ENCODE measurements at regions not wholly inside any gene's neighbourhood (a gene's known extent, or its start where the extent isn't known, plus 50 kb on each side); places are given as distances from the start of the nearest gene placed in this dataset.

DNA sequence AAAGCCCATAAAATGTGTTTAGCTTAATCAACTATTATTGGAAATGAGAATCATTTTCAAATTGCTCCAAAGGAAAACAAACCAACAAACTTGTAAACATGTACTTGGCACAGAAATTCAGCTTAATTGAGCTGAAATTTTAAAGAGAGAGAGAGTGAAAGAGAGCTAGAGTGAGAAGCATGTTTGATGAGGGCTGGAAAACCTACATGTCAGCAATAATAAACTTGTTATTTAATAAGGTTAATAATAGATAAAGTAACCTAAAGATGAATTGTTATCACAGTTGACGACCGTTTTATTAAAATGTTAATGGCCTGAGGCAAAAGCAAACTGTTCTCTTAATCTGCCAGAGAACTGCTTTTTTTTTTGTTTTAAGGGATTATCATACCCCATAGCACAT is 496.1 kb downstream of the RNF144B start:
- H3K36me3 ChIP-seq, result no peaks in the 10 kb centered on the region
- H3K4me3 ChIP-seq, result no peak overlapping the region
- H3K27ac ChIP-seq, result no peak overlapping the region
- intact Hi-C loops (cut with DNase I), result no loop called here
- no peaks in the 10 kb centered on the region for H3K4me1 ChIP-seq
- H3K9me3 ChIP-seq, result no peaks in the 10 kb centered on the region
- no peak for DNase-seq
- H3K27me3 ChIP-seq, result no peaks in the 10 kb centered on the region
- TF ChIP-seq, protein P1, sequence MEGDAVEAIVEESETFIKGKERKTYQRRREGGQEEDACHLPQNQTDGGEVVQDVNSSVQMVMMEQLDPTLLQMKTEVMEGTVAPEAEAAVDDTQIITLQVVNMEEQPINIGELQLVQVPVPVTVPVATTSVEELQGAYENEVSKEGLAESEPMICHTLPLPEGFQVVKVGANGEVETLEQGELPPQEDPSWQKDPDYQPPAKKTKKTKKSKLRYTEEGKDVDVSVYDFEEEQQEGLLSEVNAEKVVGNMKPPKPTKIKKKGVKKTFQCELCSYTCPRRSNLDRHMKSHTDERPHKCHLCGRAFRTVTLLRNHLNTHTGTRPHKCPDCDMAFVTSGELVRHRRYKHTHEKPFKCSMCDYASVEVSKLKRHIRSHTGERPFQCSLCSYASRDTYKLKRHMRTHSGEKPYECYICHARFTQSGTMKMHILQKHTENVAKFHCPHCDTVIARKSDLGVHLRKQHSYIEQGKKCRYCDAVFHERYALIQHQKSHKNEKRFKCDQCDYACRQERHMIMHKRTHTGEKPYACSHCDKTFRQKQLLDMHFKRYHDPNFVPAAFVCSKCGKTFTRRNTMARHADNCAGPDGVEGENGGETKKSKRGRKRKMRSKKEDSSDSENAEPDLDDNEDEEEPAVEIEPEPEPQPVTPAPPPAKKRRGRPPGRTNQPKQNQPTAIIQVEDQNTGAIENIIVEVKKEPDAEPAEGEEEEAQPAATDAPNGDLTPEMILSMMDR (IDR thresholded peaks at IDR 0.05), result no peak
- no peak for TF ChIP-seq POLR2AphosphoS5 (IDR thresholded peaks at IDR 0.05)
- no peak for TF ChIP-seq POLR2A (IDR thresholded peaks at IDR 0.05)
- TF ChIP-seq EP300 (IDR thresholded peaks at IDR 0.05), result no peak
- 77 to 83% methylated on average over 2 of the region's 2 CpGs for WGBS, 2 donors

DNA sequence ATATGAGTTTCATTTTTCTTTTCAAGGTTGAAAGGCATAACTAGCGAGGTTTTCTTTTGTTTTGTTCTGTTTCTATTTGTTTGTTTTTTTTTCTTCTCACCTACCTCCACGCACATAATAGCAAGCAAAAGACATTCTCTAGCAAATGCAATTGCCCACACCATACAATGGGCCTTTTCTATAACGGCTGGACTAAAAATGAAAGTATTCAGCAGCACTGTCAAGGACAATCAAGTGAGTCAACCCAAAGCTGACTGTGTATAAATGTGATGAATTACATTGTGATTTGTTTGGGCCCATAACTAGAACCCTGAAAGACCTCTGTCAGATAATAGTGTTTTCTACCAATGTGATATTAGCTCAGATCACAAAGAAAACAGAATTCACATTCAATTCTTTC is 496.7 kb downstream of the RNF144B start:
- 68 to 79% methylated on average over 3 of the region's 3 CpGs for WGBS, 2 donors
- intact Hi-C loops (cut with DNase I), result no loop called here

GRCh38 chr6:18893540-18894269 is 506.6 kb downstream of the RNF144B start:
- no peak for DNase-seq
- H3K9me3 ChIP-seq, result no peaks in the 10 kb centered on the region
- H3K27me3 ChIP-seq, result no peaks in the 10 kb centered on the region
- no peaks in the 10 kb centered on the region for H3K36me3 ChIP-seq
- no peaks in the 10 kb centered on the region for H3K4me1 ChIP-seq
- WGBS, 2 donors, result 26 to 53% methylated on average over 7 of the region's 7 CpGs
- intact Hi-C loops (cut with DNase I), result no loop called here
- no peak overlapping the region for H3K4me3 ChIP-seq
- TF ChIP-seq, protein P1 (IDR thresholded peaks at IDR 0.05), result no peak
- no peak for TF ChIP-seq POLR2AphosphoS5 (IDR thresholded peaks at IDR 0.05)
- no peak for TF ChIP-seq EP300 (IDR thresholded peaks at IDR 0.05)
- H3K27ac ChIP-seq, result no peak overlapping the region

More for the DNA sequence above, 496.7 kb downstream of the RNF144B start:
- TF ChIP-seq, protein P1 (IDR thresholded peaks at IDR 0.05), result no peak
- TF ChIP-seq POLR2AphosphoS5 (IDR thresholded peaks at IDR 0.05) (no peak), POLR2A (IDR thresholded peaks at IDR 0.05) (no peak), EP300 (IDR thresholded peaks at IDR 0.05) (no peak)
- Histone ChIP-seq H3K4me3 (no peak overlapping the region), H3K36me3 (no peaks in the 10 kb centered on the region), H3K27ac (no peak overlapping the region), H3K9me3 (no peaks in the 10 kb centered on the region), H3K4me1 (no peaks in the 10 kb centered on the region), H3K27me3 (no peaks in the 10 kb centered on the region)
- DNase-seq, result no peak

DNA sequence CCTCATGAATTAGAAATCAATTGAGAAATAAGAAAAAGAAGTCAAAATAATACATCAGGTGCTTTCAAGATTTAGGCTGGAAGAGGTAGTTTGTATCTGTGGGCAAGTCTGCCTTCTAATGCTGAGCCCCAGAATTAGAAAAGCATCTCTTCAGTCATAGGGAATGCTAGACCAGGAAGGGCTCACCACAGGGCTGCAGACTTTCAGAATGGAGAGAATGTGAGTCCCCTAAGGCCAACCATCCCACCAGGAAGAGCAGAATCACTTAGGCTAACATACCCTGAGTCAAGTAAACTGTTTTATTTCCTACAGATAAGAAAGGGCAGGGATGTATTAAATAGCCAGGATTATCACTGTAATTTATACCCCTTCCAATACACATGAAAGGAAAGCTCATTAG is 510.2 kb downstream of the RNF144B start:
- Histone ChIP-seq H3K9me3 (no peaks in the 10 kb centered on the region), H3K27ac (no peak overlapping the region), H3K4me3 (no peak overlapping the region), H3K4me1 (no peaks in the 10 kb centered on the region), H3K36me3 (no peaks in the 10 kb centered on the region), H3K27me3 (no peaks in the 10 kb centered on the region)
- intact Hi-C loops (cut with DNase I), result no loop called here
- TF ChIP-seq POLR2AphosphoS5 (IDR thresholded peaks at IDR 0.05) (no peak), POLR2A (IDR thresholded peaks at IDR 0.05) (no peak), EP300 (IDR thresholded peaks at IDR 0.05) (no peak)
- TF ChIP-seq, protein P1 (IDR thresholded peaks at IDR 0.05), result no peak
- no peak for DNase-seq

- H3K27me3 ChIP-seq, result no peaks in the 10 kb centered on the region
- H3K4me1 ChIP-seq, result no peaks in the 10 kb centered on the region
- intact Hi-C loops (cut with DNase I), result no loop called here
- H3K27ac ChIP-seq, result no peak overlapping the region
- TF ChIP-seq POLR2AphosphoS5 (IDR thresholded peaks at IDR 0.05) (no peak), POLR2A (IDR thresholded peaks at IDR 0.05) (no peak)
- 90 to 92% methylated on average over 2 of the region's 2 CpGs for WGBS, 2 donors
- H3K4me3 ChIP-seq, result no peak overlapping the region
- H3K36me3 ChIP-seq, result no peaks in the 10 kb centered on the region
- H3K9me3 ChIP-seq, result no peaks in the 10 kb centered on the region
- no peak for DNase-seq
These were observed 517.5 kb downstream of the RNF144B start for GRCh38 chr6:18904681-18905080.

Measured in sigmoid colon (tissue), 6 donors.